Frontal cortex (tissue), 3 donors: ENCODE measurements at regions not wholly inside any gene's neighbourhood (a gene's known extent, or its start where the extent isn't known, plus 50 kb on each side); places are given as distances from the start of the nearest gene placed in this dataset.

ENCODE experiments used
- DNase-seq, 2 donors: peaks; one replicate each; pipeline ENCODE4 v3.0.0; 2012; ENCODE audit warnings: low spot score in 2 of 2
- FAIRE-seq: peaks from 2 replicates; lab custom pipeline; 2012; peaks lifted over from hg19 to GRCh38; lab: Jason Lieb, UNC
- donor health status: control.
- donor health status: control.
- donor health status: control.

DNA sequence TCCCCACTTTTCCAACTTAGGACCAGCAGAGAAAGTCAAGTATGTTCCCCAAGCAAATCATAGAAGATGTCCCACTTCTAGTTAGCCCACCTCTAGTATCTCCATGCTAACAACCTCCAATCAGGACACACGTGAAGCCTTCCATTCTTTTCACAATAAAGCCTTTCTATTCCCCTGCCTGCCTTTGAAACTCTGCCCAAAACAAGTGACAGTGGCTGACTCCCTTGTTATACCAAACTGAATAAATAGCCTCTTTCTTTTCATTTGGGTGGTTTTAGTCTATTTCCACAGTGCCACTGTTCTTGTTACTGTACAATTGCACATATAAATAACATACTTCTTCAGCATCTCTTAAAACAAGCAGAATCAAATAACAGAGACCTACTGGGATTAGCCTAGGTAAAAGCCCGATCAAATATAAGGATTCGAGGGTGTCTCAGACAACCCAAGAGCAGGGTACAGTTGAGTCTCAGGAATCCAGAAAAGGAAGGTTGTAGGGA is 118.0 kb upstream of the NPHP3 start:
- no peak for DNase-seq
- peak; percentile 21 for FAIRE-seq

DNA sequence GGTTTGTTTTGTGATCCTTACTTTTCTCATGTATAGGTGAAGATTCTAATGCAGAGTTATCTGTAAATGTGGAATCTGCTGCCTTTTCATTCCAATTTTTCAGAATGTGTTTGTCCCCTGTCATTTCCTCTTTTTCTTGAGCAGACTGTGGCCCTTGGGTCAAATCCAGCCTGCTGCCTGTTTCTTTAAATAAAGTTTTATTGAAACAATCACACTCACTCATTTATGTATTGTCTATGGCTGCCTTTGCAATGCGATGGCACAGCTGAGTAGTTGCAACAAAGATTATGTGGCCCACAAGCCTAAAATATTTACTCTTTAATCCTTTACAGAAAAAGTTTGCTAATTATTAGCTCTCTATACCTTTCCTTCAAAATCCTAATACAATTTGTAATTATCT is 116.3 kb upstream of the NPHP3 start:
- FAIRE-seq = no peak
- DNase-seq = no peak

DNA sequence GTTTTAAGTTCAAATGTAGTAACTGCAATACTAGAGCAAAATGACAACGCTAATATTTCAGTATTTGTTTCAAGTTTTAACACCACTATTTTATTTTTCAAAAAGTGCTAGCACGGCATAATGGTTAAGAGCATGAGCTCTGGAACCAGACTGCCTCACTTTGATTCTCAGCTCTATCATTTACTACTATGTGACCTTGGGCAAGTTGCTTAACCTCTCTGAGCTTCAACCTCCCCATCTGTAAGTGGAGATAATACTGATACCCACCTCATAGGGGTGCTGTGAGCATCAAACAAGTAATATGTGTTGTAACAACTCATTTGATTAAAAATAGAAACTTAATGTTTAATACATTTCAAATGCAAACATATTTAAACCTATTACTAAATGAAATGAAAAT is 115.4 kb upstream of the NPHP3 start:
- DNase-seq (no peak), FAIRE-seq (no peak)

DNA sequence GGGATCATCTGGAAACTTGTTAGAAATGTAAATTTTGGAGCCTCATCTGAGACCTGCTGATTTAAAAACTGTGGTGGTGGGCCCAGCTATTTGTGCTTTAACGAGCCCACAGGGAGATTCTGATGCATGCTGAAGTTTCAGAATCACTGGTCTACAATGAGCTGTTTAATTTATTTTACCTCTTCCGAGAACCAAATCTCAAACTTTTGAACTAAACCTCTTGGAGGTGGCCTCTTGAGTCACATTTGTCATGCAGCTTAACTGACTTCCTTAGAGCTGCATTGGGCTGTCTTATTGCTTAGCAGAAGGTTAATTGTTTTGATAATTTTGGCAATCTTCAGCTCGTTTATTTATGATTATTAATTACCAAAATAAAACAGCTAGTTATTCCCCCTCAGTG is 112.1 kb upstream of the NPHP3 start:
- no peak for FAIRE-seq
- no peak for DNase-seq

DNA sequence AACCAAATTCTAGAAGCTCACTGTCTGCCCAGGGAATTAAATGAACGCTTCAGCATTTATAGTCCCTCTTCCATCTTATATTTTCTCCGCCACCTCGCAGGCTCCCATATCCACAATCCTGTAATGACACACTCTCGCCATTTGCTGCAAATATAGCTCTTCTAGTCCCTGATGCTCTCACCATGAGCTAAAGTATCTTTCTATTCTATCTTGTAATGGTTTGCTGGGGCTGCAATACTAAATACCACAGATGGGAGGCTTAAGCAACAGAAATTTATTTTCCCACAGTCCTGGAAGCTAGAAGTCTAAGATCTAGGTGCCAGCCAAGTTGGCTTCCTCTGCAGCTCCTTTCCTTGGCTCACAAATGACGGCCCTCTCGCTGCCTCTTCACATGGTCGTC is 106.9 kb upstream of the NPHP3 start:
- DNase-seq = no peak
- FAIRE-seq = no peak

DNA sequence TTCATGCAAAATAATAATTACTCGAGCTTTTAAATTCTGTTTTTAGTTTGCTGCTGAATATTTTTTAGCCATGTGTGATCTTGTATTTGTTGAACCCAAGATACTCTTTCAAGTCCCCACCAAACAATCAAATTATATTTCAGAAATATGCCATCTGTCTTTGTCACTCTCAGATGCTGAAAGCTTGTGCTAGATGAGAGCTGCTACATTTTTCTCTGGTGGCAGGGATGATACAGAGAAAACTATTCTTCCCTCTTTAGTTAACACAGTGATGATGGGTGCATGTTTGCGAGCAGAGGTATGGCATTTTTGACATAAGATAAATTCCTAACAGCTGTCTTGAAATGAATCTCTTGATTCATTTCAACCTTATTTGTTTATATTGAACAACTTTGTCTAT is 100.6 kb upstream of the NPHP3 start:
- FAIRE-seq = no peak

DNA sequence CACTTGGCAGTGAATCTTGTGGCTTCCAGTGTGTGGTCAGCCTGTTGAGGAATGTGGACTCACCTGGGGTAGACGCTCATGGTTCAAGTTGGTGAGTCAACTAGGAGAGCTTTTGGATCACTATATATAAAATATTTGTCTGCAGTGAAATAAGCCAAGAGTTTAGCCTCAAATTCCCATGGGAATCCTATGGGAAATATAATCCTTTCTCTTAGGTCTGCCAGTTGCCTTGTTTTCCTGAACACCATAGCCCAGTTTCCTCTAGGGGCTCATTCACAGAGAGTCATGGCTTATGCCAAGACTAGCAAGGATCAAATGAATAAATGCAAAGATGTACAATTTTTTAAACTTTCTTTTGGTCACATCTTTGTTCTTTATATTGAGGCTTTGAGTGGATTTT is 100.1 kb upstream of the NPHP3 start:
- DNase-seq (no peak), FAIRE-seq (no peak)

More for the DNA sequence above, 100.6 kb upstream of the NPHP3 start:
- no peak for DNase-seq

DNA sequence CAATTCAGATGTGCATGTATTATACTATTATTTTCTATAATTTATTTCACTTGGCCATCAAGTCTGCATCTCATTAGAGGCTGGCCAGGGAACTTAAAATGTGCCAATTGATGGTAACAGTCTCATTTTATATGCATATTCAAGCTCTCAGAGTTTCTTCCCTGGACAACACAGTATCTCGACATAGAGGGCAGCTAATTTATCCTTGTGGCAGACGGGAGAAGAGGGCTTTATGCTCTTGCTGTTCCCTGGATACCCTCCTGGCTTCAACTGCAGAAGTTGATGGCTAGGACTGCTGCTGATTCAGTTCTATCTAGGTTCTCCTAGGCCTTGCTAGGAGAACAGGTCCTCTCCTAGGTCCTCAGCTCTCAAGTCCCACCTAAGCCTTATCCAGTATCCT is 99.1 kb upstream of the NPHP3 start:
- no peak for FAIRE-seq

DNA sequence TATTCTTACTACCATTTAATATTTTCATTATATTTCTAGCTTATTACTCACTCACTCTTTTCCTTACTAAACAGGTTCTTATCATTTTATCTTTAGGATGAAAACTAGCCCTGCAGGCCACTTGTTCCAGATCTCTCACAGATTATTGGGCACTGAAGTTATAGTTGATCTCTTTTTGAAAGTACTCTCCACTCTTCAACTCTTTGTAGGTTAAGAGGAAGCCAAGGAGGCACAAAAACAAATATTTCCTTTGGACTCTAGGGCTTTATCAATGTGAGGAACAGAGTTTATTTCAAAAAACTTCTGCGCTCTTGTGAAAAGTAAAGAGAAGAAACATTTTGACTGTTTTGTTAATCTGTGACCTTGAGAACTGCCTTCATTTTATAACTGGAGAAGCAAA is 96.0 kb upstream of the NPHP3 start:
- no peak for DNase-seq
- no peak for FAIRE-seq

More for the DNA sequence above, 99.1 kb upstream of the NPHP3 start:
- no peak for DNase-seq

DNA sequence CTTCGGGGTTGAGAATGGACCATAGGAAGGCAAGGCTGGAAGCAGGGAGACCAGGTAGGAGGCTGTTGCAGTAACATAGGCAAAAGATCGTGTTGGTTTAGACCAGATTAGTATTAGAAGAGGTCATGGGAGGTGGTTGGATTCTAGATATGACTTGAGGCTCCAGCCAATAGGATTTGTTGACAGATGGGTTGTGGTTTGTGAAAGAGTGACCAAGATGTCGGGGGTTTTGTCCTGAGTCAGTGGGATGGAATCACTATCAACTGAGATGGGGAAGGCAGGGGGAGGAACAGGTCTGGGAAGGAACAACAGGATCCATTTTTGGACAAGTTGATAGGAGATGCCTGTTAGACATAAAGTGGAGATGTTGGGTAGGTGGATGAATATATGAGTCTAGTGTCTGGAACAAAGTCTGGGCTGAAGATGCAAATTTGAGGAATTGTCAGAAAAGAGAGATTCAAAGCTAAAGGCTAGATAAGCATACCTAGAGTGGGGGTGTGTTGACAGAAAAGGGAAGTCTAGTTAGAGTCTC is 95.5 kb upstream of the NPHP3 start:
- DNase-seq (no peak), FAIRE-seq (no peak)

DNA sequence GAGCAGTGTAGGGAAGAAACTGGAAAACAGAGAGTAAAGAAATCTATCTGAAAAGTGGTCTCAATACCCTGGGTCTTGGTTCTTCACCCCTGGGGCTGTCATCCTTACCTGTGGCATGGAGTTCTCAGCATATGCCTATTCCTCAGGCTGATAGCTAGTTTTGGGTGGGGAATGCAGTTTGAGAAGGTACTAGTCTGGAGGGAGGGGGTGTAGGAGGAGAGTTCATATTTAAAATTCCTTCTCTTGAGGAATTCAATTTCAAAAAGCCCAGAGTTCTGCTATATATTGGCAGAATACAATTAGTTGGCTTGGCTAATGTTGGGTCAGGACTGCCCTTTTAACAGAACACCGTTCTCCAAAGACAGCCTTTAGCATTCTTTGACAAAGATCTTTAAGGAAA is 82.9 kb upstream of the NPHP3 start:
- FAIRE-seq (no peak), DNase-seq (no peak)

DNA sequence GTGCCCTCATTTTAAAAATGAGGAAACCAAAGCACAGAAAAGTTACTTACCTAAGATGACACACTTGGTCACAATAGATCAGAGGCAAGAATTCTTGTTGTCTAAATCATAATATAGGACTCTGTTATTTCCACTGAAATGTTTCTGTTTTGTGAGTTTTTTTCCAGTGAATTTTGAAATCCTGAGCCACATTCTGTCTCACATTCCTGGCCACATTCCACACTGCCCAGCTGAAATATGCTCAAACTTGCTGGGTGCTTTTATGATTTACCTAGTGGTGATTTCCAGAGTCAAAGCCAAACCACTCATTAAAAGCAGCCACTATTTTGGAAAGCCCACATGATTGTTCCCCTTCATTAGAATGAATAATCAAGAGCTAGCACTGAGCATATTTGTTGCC is 82.3 kb upstream of the NPHP3 start:
- no peak for DNase-seq
- FAIRE-seq = no peak

DNA sequence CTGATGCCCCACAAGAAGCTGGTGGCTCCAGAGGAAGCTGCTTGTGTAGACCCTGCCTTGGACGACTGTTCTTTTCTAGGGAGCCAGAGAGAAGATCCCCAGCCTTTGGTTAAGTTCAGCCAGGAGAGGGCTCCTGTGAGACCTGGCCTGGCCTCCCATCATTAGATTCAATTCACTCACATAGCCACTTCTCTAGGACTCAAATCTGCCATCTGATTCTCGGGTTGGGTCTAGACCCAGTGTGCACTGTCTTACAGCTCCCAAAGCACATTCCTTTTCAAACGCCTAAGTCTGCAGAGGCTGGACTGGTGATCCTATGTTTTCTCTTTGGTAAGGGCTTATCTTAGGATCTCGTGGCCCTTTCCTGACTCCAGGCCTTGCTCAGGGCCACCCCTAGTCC is 81.7 kb upstream of the NPHP3 start:
- no peak for DNase-seq
- no peak for FAIRE-seq

DNA sequence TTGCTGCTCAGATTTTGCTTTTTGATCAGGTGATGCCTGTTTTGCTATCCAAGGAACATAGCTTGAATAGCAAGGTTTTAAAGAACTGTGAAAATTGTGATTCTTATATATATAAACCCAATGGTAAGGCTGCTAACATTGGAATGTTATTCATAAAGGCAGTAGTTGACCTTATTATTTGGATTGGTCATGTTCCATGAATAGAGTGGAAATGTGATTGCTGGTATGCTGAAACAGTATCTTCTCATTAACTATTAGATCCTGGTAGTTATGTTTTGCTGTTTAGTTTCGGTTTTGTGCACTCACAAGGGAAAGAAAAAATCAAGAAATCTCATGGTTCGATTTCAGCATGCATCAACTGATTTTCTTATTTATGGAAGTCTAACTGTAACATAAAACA is 78.7 kb upstream of the NPHP3 start:
- DNase-seq = no peak
- no peak for FAIRE-seq

DNA sequence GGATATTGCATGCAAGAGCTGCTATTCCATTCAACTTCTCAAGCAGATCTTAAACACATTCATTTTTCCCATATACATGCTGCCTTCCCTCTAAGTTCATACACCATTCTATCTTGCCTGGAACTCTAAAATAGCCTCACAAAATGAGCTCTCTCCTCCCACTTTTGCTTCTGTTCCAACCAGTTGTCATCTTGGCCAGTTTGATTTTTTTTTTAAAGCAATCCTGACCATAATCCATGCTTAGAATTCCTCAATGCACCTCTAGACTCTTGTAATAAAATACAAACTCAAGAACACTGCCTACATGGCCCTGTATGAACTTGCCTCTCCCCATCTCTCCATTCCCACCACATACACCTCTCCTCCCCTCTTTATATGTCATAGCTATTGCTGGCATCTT is 68.6 kb upstream of the NPHP3 start:
- no peak for DNase-seq
- no peak for FAIRE-seq

DNA sequence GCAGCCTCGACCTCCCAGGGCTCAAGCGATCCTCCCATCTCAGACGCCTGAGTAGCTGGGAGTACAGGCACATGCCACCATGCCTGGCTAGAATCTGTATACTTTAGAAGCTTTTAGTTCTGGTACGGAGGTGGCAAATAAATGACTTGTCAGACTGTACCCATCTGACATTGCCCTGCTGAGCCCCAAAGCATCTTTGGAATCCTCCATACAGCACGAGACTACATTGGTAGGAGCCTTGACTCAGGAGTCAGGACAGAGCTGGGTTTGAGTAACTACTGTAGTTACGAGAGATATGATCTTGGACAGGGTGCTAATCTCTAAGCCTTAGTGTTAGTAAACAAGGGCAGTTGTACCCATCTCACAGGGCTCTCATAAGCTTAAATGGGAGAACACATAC is 67.8 kb upstream of the NPHP3 start:
- FAIRE-seq = no peak

DNA sequence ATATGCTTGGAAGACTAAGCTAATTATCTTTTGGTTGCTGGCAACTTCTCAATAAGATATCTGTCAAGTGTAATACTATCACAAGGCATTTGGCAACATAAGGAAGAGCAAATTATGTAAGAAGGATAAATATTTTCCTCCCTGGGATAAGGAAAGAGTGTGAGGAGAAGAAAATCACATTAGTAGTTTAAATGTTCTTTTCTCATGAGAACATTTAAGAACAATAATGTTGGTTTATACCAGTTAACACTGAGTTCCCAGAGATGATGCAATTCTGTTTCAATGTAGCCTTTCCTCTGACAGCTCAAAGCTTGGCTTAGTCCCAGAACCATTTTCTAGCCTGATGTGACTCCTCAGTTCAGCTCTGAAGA is 66.1 kb upstream of the NPHP3 start:
- no peak for FAIRE-seq
- DNase-seq = peak in 1 of 2 donors; percentile 30

More for the DNA sequence above, 67.8 kb upstream of the NPHP3 start:
- no peak for DNase-seq

DNA sequence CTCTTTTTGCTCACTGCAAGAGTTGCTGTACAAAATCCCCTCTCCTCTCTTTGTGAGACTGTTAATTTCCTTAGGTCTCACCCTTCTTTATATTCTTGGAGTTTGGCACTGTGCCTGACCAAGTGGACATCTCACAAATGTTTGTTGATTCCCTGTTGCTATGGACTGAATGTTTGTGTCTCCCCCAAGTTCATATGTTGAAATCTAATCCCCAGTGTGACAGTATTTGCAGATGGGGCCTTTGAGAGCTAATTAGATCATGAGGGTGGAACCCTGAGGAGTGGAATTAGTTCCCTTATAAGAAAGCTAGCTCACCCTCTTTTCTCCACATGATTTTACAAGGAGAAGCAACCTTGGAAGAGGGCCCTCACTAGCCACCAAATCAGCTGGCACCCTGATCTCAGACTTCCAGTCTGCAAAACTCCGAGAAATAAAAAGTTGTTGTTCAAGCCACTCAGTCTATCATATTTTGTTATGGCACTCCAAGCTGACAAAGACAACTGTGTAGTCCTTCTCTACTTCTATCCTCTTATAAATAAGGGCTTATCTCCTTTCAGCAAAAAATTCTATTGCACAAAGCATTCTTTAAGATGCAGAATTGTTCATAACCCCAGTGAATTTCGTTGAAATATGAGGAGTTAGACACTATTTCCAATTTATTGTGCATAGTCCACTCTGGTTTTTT is 65.5 kb upstream of the NPHP3 start:
- DNase-seq (no peak), FAIRE-seq (no peak)

DNA sequence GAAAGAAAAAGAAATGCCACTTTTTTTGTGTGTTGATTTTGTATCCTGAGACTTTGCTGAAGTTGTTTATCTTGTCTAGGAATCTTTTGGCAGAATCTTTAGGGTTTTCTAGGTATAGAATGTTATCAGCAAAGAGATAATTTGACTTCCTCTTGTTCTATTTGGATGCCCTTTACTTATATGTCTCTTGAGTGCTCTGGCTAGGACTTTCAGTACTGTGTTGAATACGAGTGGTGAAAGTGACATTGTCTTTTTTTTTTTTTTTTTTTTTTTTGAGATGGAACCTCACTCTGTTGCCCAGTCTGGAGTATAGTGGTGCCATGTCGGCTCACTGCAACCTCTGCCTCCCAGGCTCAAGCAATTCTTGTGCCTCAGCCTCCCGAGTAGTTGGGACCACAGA is 64.7 kb upstream of the NPHP3 start:
- no peak for DNase-seq
- FAIRE-seq = no peak

DNA sequence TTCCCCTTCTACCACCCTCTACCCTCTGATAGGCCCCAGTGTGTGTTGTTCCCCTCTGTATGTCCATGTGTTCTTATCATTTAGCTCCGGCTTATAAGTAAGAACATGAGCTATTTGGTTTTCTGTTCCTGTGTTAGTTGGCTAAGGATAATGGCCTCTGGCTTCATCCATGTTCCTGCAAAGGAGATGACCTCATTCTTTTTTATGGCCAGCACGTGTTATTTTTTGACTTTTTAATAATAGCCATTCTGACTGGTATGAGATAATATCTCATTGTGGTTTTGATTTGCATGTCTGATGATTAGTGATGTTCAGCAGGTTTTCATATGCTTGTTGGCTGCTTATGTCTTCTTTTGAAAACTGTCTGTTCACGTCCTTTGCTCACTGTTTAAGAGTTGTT is 63.1 kb upstream of the NPHP3 start:
- DNase-seq (no peak), FAIRE-seq (no peak)

DNA sequence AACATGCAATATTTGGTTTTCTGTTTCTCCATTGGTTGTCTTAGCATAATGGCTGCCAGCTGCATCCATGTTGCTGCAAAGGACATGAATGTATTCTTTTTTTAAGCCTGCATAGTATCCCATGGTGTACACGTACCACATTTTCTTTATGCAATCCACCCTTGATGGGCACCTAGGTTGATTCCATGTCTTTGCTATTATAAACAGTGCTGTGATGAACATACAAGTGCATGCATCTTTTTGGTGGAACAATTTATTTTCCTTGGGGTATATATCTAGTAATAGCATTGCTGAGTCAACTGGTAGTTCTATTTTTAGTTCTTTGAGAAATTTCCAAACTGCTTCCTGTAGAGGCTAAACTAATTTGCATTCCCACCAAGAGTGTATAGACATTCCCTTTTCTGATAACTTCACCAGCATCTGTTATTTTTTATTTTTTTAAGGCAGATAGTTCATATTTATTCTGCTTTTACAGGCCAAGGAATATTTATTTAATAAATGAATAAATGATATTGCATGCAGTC is 62.4 kb upstream of the NPHP3 start:
- FAIRE-seq (no peak), DNase-seq (no peak)

DNA sequence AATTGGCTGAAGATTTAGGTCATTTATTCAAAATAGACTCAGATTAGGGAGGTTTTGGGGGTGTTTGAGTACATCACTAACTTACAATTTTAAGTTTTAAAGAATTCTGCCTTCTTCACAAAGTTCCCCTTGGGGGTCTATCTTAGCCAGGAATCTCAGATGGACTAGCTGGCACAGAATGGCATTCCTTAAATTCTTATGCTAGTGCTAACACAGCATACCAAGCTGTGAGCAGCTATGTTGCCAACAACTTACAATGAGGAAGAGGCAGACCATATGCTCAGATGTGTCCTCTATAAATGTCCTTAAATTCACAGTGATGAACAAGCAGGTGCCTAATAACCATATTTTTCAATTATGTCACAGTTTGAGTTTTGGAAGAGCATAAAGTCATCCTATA is 60.9 kb upstream of the NPHP3 start:
- DNase-seq (no peak), FAIRE-seq (no peak)
